ENCODE measurements at regions not wholly inside any gene's neighbourhood (a gene's known extent, or its start where the extent isn't known, plus 50 kb on each side); places are given as distances from the start of the nearest gene placed in this dataset.

GRCh38 chr17:43338886-43339516 is 59.8 kb upstream of the ARL4D start:
- Histone ChIP-seq H2AFZ (replicated peaks) (no peak overlapping the region), H3K4me2 (no peak overlapping the region), H3K27me3 (no peaks in the 10 kb centered on the region), H3K27ac (no peak overlapping the region), H3K4me1 (peaks cover 19% of the 10 kb centered on the region), H3K79me2 (ENCODE audit: low read depth) (no peaks in the 10 kb centered on the region), H3K4me3 (no peak overlapping the region), H3F3A (ENCODE audit: low read depth) (peaks cover 43% of the 10 kb centered on the region), H3K9ac (no peak overlapping the region), H4K20me1 (ENCODE audit: low read depth) (peaks cover 4% of the 10 kb centered on the region), H3K9me3 (ENCODE audit: low read depth) (no peaks in the 10 kb centered on the region), H3K36me3 (no peaks in the 10 kb centered on the region)
- no peaks in the 10 kb centered on the region for H3K27me3 Mint-ChIP-seq (ENCODE audit: insufficient read depth, low read depth)
- no peak overlapping the region for H3K4me3 Mint-ChIP-seq
- TF ChIP-seq EZH2 (IDR thresholded peaks at IDR 0.05), result no peak
- TF ChIP-seq EZH2phosphoT487 (IDR thresholded peaks at IDR 0.05), result no peak
- peak; percentile 76 for TF ChIP-seq CTCF (IDR thresholded peaks at IDR 0.05)
- H3K9me3 Mint-ChIP-seq, result no peaks in the 10 kb centered on the region
- DNase-seq (ENCODE audit: low spot score), result peak; percentile 76
- H3K4me1 Mint-ChIP-seq, result peaks cover 15% of the 10 kb centered on the region
- no peaks in the 10 kb centered on the region for H3K36me3 Mint-ChIP-seq
- no peak overlapping the region for H3K27ac Mint-ChIP-seq

- H3K4me1 Mint-ChIP-seq, result peaks cover 21% of the 10 kb centered on the region
- Histone ChIP-seq H2AFZ (replicated peaks) (no peak overlapping the region), H3K27ac (no peak overlapping the region), H4K20me1 (ENCODE audit: low read depth) (peaks cover 4% of the 10 kb centered on the region), H3K4me3 (no peak overlapping the region), H3F3A (ENCODE audit: low read depth) (peaks cover 49% of the 10 kb centered on the region), H3K36me3 (no peaks in the 10 kb centered on the region), H3K9me3 (ENCODE audit: low read depth) (no peaks in the 10 kb centered on the region), H3K9ac (no peak overlapping the region), H3K27me3 (no peaks in the 10 kb centered on the region), H3K4me2 (no peak overlapping the region), H3K79me2 (ENCODE audit: low read depth) (no peaks in the 10 kb centered on the region), H3K4me1 (peaks cover 23% of the 10 kb centered on the region)
- H3K9me3 Mint-ChIP-seq, result no peaks in the 10 kb centered on the region
- TF ChIP-seq EZH2 (IDR thresholded peaks at IDR 0.05) (no peak), CTCF (IDR thresholded peaks at IDR 0.05) (no peak), EZH2phosphoT487 (IDR thresholded peaks at IDR 0.05) (no peak)
- DNase-seq (ENCODE audit: low spot score), result no peak
- no peaks in the 10 kb centered on the region for H3K27me3 Mint-ChIP-seq (ENCODE audit: insufficient read depth, low read depth)
- H3K27ac Mint-ChIP-seq, result no peak overlapping the region
- no peak overlapping the region for H3K4me3 Mint-ChIP-seq
- H3K36me3 Mint-ChIP-seq, result no peaks in the 10 kb centered on the region
Observed at GRCh38 chr17:43337684-43338428, 60.9 kb upstream of the ARL4D start.

- Mint-ChIP-seq H3K4me1 (peaks cover 27% of the 10 kb centered on the region), H3K27ac (no peak overlapping the region), H3K36me3 (no peaks in the 10 kb centered on the region), H3K4me3 (no peak overlapping the region), H3K27me3 (ENCODE audit: insufficient read depth, low read depth) (peaks cover 2% of the 10 kb centered on the region), H3K9me3 (peaks cover 2% of the 10 kb centered on the region)
- H3F3A ChIP-seq (ENCODE audit: low read depth), result peaks cover 65% of the 10 kb centered on the region
- no peak for TF ChIP-seq EZH2phosphoT487 (IDR thresholded peaks at IDR 0.05)
- no peak for TF ChIP-seq EZH2 (IDR thresholded peaks at IDR 0.05)
- H3K9me3 ChIP-seq (ENCODE audit: low read depth), result no peaks in the 10 kb centered on the region
- H3K27me3 ChIP-seq, result no peaks in the 10 kb centered on the region
- no peak overlapping the region for H3K4me2 ChIP-seq
- no peak for DNase-seq (ENCODE audit: low spot score)
- H3K9ac ChIP-seq, result no peak overlapping the region
- no peak overlapping the region for H3K27ac ChIP-seq
- peaks cover 4% of the 10 kb centered on the region for H4K20me1 ChIP-seq (ENCODE audit: low read depth)
- H3K79me2 ChIP-seq (ENCODE audit: low read depth), result no peaks in the 10 kb centered on the region
- H3K36me3 ChIP-seq, result no peaks in the 10 kb centered on the region
- H2AFZ ChIP-seq (replicated peaks), result no peak overlapping the region
- peaks cover 36% of the 10 kb centered on the region for H3K4me1 ChIP-seq
- no peak overlapping the region for H3K4me3 ChIP-seq
Observed at GRCh38 chr17:43334738-43335402, 63.9 kb upstream of the ARL4D start.
